NCI-H510A treated with DMSO at 0.1 percent for 48 hours (cell line): ENCODE measurements at regions not wholly inside any gene's neighbourhood (a gene's known extent, or its start where the extent isn't known, plus 50 kb on each side); places are given as distances from the start of the nearest gene placed in this dataset.
A peak's percentile ranks its signal among the peaks of the same experiment; 100 is the strongest.

Experiments
- DNase-seq: peaks from one replicate; lab custom pipeline; 2025; lab: John Stamatoyannopoulos, UW

GRCh38 chr18:39994498-39994897, 1960.5 kb upstream of the PIK3C3 start:
- DNase-seq: no peak

GRCh38 chr18:39991696-39992265, 1963.3 kb upstream of the PIK3C3 start:
- no peak for DNase-seq

GRCh38 chr18:39990540-39990939, 1964.5 kb upstream of the PIK3C3 start:
- no peak for DNase-seq

GRCh38 chr18:39976771-39977170, 1978.3 kb upstream of the PIK3C3 start:
- DNase-seq: no peak

- no peak for DNase-seq
Observed at GRCh38 chr18:39972521-39972920, 1982.5 kb upstream of the PIK3C3 start.

- no peak for DNase-seq
Observed at GRCh38 chr18:39969803-39970494, 1985.1 kb upstream of the PIK3C3 start.

- DNase-seq: no peak
Observed at GRCh38 chr18:39966275-39966674, 1988.8 kb upstream of the PIK3C3 start.

GRCh38 chr18:39962546-39962945, 1992.5 kb upstream of the PIK3C3 start:
- DNase-seq: no peak

- no peak for DNase-seq
Observed at GRCh38 chr18:39960550-39960949, 1994.5 kb upstream of the PIK3C3 start.

- peak; percentile 11 for DNase-seq
Observed at GRCh38 chr18:39959839-39960238, 1995.2 kb upstream of the PIK3C3 start.

- DNase-seq: no peak
Observed at GRCh38 chr18:39958876-39959275, 1996.2 kb upstream of the PIK3C3 start.

- DNase-seq: no peak
Observed at GRCh38 chr18:39952816-39953215, 2002.2 kb upstream of the PIK3C3 start.

GRCh38 chr18:39951142-39951720, 2003.8 kb upstream of the PIK3C3 start:
- DNase-seq: no peak

- DNase-seq: no peak
Observed at GRCh38 chr18:39946623-39947061, 2008.4 kb upstream of the PIK3C3 start.

GRCh38 chr18:39945076-39945475, 2010.0 kb upstream of the PIK3C3 start:
- no peak for DNase-seq

- DNase-seq: no peak
Observed at GRCh38 chr18:39942702-39943101, 2012.3 kb upstream of the PIK3C3 start.

GRCh38 chr18:39938676-39939608, 2016.1 kb upstream of the PIK3C3 start:
- DNase-seq: no peak

GRCh38 chr18:39935598-39935997, 2019.4 kb upstream of the PIK3C3 start:
- no peak for DNase-seq

- DNase-seq: no peak
Observed at GRCh38 chr18:39918847-39919246, 2036.2 kb upstream of the PIK3C3 start.

GRCh38 chr18:39913672-39914366, 2041.2 kb upstream of the PIK3C3 start:
- no peak for DNase-seq

GRCh38 chr18:39911716-39912115, 2043.3 kb upstream of the PIK3C3 start:
- no peak for DNase-seq

- peak; percentile 36 for DNase-seq
Observed at GRCh38 chr18:39909706-39910105, 2045.3 kb upstream of the PIK3C3 start.
